ENCODE measurements at regions not wholly inside any gene's neighbourhood (a gene's known extent, or its start where the extent isn't known, plus 50 kb on each side); places are given as distances from the start of the nearest gene placed in this dataset.

DNA sequence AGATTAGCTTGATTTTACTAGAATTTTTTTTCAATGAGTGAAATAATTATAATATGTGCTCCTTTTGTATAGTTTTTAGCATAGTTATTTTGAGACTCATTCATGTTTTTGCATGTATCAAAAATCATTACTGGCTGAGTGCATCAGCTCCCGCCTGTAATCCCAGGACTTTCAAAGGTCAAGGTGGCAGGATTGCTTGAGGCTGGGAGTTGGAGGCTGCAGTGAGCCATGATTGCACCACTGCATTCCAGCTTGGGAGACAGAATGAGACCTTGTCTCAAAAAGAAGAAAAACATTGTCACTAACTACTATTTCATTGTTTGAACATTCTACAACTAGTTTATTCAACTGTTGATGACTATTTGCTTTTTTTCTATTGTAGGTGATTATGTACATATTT, 802.7 kb downstream of the SLC16A7 start:
- H4K5ac ChIP-seq (ENCODE audit: low read length) = no peak overlapping the region

DNA sequence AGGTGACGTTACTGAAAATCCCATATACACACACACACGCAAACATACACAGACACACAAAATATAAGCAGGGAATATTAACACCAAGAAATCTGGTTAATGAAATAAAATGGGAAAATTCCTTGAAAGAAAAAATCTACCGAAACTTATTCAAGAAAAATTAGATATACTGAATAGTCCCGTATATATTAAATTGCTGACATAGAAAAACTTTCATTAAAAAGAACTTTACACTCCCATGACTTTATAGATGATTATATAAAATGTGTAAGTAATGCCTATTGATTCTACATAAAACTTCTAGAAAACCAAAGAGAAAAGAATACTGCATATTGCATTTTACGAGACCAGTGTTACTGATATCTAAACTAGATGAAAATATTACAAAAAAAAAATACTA, 803.2 kb downstream of the SLC16A7 start:
- H3K79me1 ChIP-seq (ENCODE audit: low read length) = no peaks in the 10 kb centered on the region
- H4K5ac ChIP-seq (ENCODE audit: low read length) = no peak overlapping the region
- H3K9ac ChIP-seq (ENCODE audit: low read length) = no peak overlapping the region
- H3K4me1 ChIP-seq (ENCODE audit: control insufficient read depth, low read depth, low read length) = no peaks in the 10 kb centered on the region
- no peaks in the 10 kb centered on the region for H3K27me3 ChIP-seq (ENCODE audit: insufficient read depth, low read length, poor library complexity)
- no peak overlapping the region for H3K18ac ChIP-seq (ENCODE audit: low read length)
- no peak overlapping the region for H3K27ac ChIP-seq (ENCODE audit: low read depth, low read length)
- H2BK5ac ChIP-seq (ENCODE audit: low read length) = no peak overlapping the region
- no peak overlapping the region for H2BK120ac ChIP-seq (ENCODE audit: low read depth, low read length)
- H3K4me3 ChIP-seq (ENCODE audit: low read length) = no peak overlapping the region
- DNase-seq = no peak
- H4K8ac ChIP-seq (ENCODE audit: low read depth, low read length) = no peak overlapping the region
- no peak overlapping the region for H2AK5ac ChIP-seq (ENCODE audit: low read length)
- no peak overlapping the region for H3K4ac ChIP-seq (ENCODE audit: low read depth, low read length)
- WGBS (ENCODE audit: extremely low coverage, insufficient coverage, low lambda C conversion rate) = no CpG with 5 or more reads among the region's 5 CpGs
- H3K4me2 ChIP-seq (ENCODE audit: low read length) = no peak overlapping the region
- H3K36me3 ChIP-seq (ENCODE audit: control insufficient read depth, insufficient read depth, low read length) = no peaks in the 10 kb centered on the region
- H3K56ac ChIP-seq (ENCODE audit: low read length) = no peak overlapping the region
- H3K79me2 ChIP-seq (ENCODE audit: control insufficient read depth, insufficient read depth, low read length) = no peaks in the 10 kb centered on the region
- H2BK15ac ChIP-seq (replicated peaks; ENCODE audit: low read depth) = no peak overlapping the region
- H3K23ac ChIP-seq (ENCODE audit: low read length) = no peak overlapping the region

More for the DNA sequence above, 802.7 kb downstream of the SLC16A7 start:
- Histone ChIP-seq H3K4me1 (ENCODE audit: control insufficient read depth, low read depth, low read length) (no peaks in the 10 kb centered on the region), H3K4ac (ENCODE audit: low read depth, low read length) (no peak overlapping the region), H2BK15ac (replicated peaks; ENCODE audit: low read depth) (no peak overlapping the region), H2BK120ac (ENCODE audit: low read depth, low read length) (no peak overlapping the region), H3K9ac (ENCODE audit: low read length) (no peak overlapping the region), H3K36me3 (ENCODE audit: control insufficient read depth, insufficient read depth, low read length) (no peaks in the 10 kb centered on the region), H2AK5ac (ENCODE audit: low read length) (no peak overlapping the region), H3K4me3 (ENCODE audit: low read length) (no peak overlapping the region), H3K27me3 (ENCODE audit: insufficient read depth, low read length, poor library complexity) (no peaks in the 10 kb centered on the region), H3K79me1 (ENCODE audit: low read length) (no peaks in the 10 kb centered on the region), H3K4me2 (ENCODE audit: low read length) (no peak overlapping the region), H3K18ac (ENCODE audit: low read length) (no peak overlapping the region), H3K79me2 (ENCODE audit: control insufficient read depth, insufficient read depth, low read length) (no peaks in the 10 kb centered on the region), H2BK5ac (ENCODE audit: low read length) (no peak overlapping the region), H3K56ac (ENCODE audit: low read length) (no peak overlapping the region), H4K8ac (ENCODE audit: low read depth, low read length) (no peak overlapping the region), H3K23ac (ENCODE audit: low read length) (no peak overlapping the region), H3K27ac (ENCODE audit: low read depth, low read length) (no peak overlapping the region)
- no peak for DNase-seq
- no CpG with 5 or more reads among the region's 1 CpG for WGBS (ENCODE audit: extremely low coverage, insufficient coverage, low lambda C conversion rate)

DNA sequence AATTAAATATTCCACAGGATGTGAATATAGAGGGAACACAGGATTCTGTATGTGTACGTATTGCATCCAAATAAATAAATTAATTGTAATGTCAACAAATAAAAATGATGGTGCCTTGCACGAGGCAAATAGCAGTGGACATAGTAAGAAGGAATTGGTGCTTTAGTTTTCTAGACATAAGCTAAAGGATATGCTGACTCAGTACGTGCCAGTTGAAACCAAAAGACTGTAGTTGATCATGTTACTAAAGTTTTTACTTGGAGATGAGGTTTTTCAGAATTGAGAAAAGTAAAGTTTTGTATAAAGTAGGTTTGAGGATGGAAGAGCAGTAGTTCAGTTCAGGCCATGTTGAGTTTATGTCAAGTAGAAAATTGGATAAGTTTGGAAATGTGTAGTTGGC, 807.2 kb downstream of the SLC16A7 start:
- Histone ChIP-seq H3K56ac (ENCODE audit: low read length) (no peak overlapping the region), H2BK120ac (ENCODE audit: low read depth, low read length) (no peak overlapping the region), H3K18ac (ENCODE audit: low read length) (no peak overlapping the region), H3K36me3 (ENCODE audit: control insufficient read depth, insufficient read depth, low read length) (no peaks in the 10 kb centered on the region), H3K4me1 (ENCODE audit: control insufficient read depth, low read depth, low read length) (no peaks in the 10 kb centered on the region), H3K79me1 (ENCODE audit: low read length) (no peaks in the 10 kb centered on the region), H3K9ac (ENCODE audit: low read length) (no peak overlapping the region), H3K79me2 (ENCODE audit: control insufficient read depth, insufficient read depth, low read length) (no peaks in the 10 kb centered on the region), H2BK15ac (replicated peaks; ENCODE audit: low read depth) (no peak overlapping the region), H2AK5ac (ENCODE audit: low read length) (no peak overlapping the region), H3K27ac (ENCODE audit: low read depth, low read length) (no peak overlapping the region), H4K8ac (ENCODE audit: low read depth, low read length) (no peak overlapping the region), H3K23ac (ENCODE audit: low read length) (no peak overlapping the region), H3K4me3 (ENCODE audit: low read length) (no peak overlapping the region), H3K4ac (ENCODE audit: low read depth, low read length) (no peak overlapping the region), H4K5ac (ENCODE audit: low read length) (no peak overlapping the region), H3K4me2 (ENCODE audit: low read length) (no peak overlapping the region), H3K27me3 (ENCODE audit: insufficient read depth, low read length, poor library complexity) (no peaks in the 10 kb centered on the region), H2BK5ac (ENCODE audit: low read length) (no peak overlapping the region)
- DNase-seq = no peak
- no CpG with 5 or more reads among the region's 3 CpGs for WGBS (ENCODE audit: extremely low coverage, insufficient coverage, low lambda C conversion rate)

DNA sequence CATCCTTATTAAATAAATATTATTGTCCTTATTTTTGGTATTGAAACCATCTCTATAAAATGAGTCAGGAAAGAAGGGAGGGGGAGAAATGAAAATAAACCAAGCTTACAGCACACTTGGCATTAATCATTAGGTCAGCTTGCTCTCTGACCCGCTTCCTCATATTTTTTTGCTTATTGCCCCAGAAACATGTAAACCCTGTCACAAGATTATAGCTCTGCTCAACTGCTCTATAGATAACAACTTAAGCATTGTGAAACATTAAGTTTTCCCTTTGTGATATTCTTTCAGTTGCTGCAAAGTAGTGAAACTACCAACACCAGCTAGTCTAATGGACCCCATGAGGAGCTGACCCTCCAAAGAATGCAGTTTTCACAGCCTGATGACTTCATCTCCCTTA, 819.5 kb downstream of the SLC16A7 start:
- no peak overlapping the region for H3K4me2 ChIP-seq (ENCODE audit: low read length)
- no peak overlapping the region for H3K9ac ChIP-seq (ENCODE audit: low read length)
- H3K4me3 ChIP-seq (ENCODE audit: low read length) = no peak overlapping the region
- no peak overlapping the region for H2BK120ac ChIP-seq (ENCODE audit: low read depth, low read length)
- H2BK15ac ChIP-seq (replicated peaks; ENCODE audit: low read depth) = no peak overlapping the region
- no peaks in the 10 kb centered on the region for H3K79me1 ChIP-seq (ENCODE audit: low read length)
- no CpG with 5 or more reads among the region's 1 CpG for WGBS (ENCODE audit: extremely low coverage, insufficient coverage, low lambda C conversion rate)
- H3K18ac ChIP-seq (ENCODE audit: low read length) = no peak overlapping the region
- DNase-seq = no peak
- H4K8ac ChIP-seq (ENCODE audit: low read depth, low read length) = no peak overlapping the region
- no peak overlapping the region for H3K56ac ChIP-seq (ENCODE audit: low read length)
- H3K23ac ChIP-seq (ENCODE audit: low read length) = no peak overlapping the region
- no peaks in the 10 kb centered on the region for H3K36me3 ChIP-seq (ENCODE audit: control insufficient read depth, insufficient read depth, low read length)
- H3K79me2 ChIP-seq (ENCODE audit: control insufficient read depth, insufficient read depth, low read length) = no peaks in the 10 kb centered on the region
- H3K4ac ChIP-seq (ENCODE audit: low read depth, low read length) = no peak overlapping the region
- H3K27me3 ChIP-seq (ENCODE audit: insufficient read depth, low read length, poor library complexity) = no peaks in the 10 kb centered on the region
- H3K4me1 ChIP-seq (ENCODE audit: control insufficient read depth, low read depth, low read length) = no peaks in the 10 kb centered on the region
- H3K27ac ChIP-seq (ENCODE audit: low read depth, low read length) = no peak overlapping the region
- H2AK5ac ChIP-seq (ENCODE audit: low read length) = no peak overlapping the region
- no peak overlapping the region for H4K5ac ChIP-seq (ENCODE audit: low read length)
- no peak overlapping the region for H2BK5ac ChIP-seq (ENCODE audit: low read length)

DNA sequence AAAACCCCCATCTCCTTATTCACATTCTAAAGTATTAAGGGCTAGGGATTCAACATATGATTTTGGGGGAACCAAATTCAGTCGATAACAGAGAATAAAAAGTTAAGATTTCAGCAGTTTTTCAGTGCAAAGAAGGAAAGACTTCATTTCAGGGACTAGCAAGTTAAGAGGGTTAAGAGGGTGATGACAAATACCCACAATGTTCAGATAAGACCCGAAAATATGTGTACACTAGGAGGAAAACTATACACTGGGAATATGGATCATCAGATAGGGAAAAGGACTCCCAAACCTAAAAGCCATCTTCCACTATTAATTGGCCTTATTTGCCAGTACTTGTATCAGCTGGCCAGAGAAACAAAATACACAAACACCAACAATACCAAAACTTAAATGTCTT, 824.2 kb downstream of the SLC16A7 start:
- no peaks in the 10 kb centered on the region for H3K4me1 ChIP-seq (ENCODE audit: control insufficient read depth, low read depth, low read length)
- no peak overlapping the region for H4K8ac ChIP-seq (ENCODE audit: low read depth, low read length)
- no peak overlapping the region for H3K4ac ChIP-seq (ENCODE audit: low read depth, low read length)
- no peak overlapping the region for H3K9ac ChIP-seq (ENCODE audit: low read length)
- H3K23ac ChIP-seq (ENCODE audit: low read length) = no peak overlapping the region
- H4K5ac ChIP-seq (ENCODE audit: low read length) = no peak overlapping the region
- H3K36me3 ChIP-seq (ENCODE audit: control insufficient read depth, insufficient read depth, low read length) = no peaks in the 10 kb centered on the region
- H2BK5ac ChIP-seq (ENCODE audit: low read length) = no peak overlapping the region
- no peak overlapping the region for H3K4me3 ChIP-seq (ENCODE audit: low read length)
- WGBS (ENCODE audit: extremely low coverage, insufficient coverage, low lambda C conversion rate) = no CpG with 5 or more reads among the region's 2 CpGs
- H3K18ac ChIP-seq (ENCODE audit: low read length) = no peak overlapping the region
- no peak for DNase-seq
- H3K27ac ChIP-seq (ENCODE audit: low read depth, low read length) = no peak overlapping the region
- no peak overlapping the region for H3K4me2 ChIP-seq (ENCODE audit: low read length)
- no peak overlapping the region for H2BK15ac ChIP-seq (replicated peaks; ENCODE audit: low read depth)
- H3K79me2 ChIP-seq (ENCODE audit: control insufficient read depth, insufficient read depth, low read length) = no peaks in the 10 kb centered on the region
- H2AK5ac ChIP-seq (ENCODE audit: low read length) = no peak overlapping the region
- no peak overlapping the region for H2BK120ac ChIP-seq (ENCODE audit: low read depth, low read length)
- no peaks in the 10 kb centered on the region for H3K27me3 ChIP-seq (ENCODE audit: insufficient read depth, low read length, poor library complexity)
- H3K79me1 ChIP-seq (ENCODE audit: low read length) = no peaks in the 10 kb centered on the region
- H3K56ac ChIP-seq (ENCODE audit: low read length) = no peak overlapping the region

DNA sequence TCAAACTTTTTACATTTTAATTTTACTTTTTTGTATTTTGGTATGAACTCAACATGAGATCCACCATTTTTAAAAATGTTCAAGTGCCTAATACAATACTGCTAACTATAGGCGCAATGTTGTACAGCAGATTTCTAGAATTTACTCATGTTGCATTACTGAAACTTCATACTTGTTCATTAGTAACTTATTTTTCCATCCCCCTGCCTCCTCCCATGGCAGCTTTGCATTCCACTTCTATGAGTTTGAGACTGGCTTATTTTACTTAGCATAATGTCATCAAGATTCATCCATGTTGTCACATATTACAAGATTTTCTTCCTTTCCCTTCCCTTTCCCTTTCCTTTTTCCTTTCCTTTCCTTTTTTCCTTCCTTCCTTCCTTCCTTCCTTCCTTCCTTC, 825.9 kb downstream of the SLC16A7 start:
- H3K4ac ChIP-seq (ENCODE audit: low read depth, low read length) = no peak overlapping the region
- no peak overlapping the region for H2AK5ac ChIP-seq (ENCODE audit: low read length)
- no peaks in the 10 kb centered on the region for H3K79me2 ChIP-seq (ENCODE audit: control insufficient read depth, insufficient read depth, low read length)
- no peak overlapping the region for H3K9ac ChIP-seq (ENCODE audit: low read length)
- H3K18ac ChIP-seq (ENCODE audit: low read length) = no peak overlapping the region
- H2BK120ac ChIP-seq (ENCODE audit: low read depth, low read length) = no peak overlapping the region
- no peak overlapping the region for H2BK15ac ChIP-seq (replicated peaks; ENCODE audit: low read depth)
- DNase-seq = no peak
- H3K4me2 ChIP-seq (ENCODE audit: low read length) = no peak overlapping the region
- no peak overlapping the region for H3K27ac ChIP-seq (ENCODE audit: low read depth, low read length)
- H3K23ac ChIP-seq (ENCODE audit: low read length) = no peak overlapping the region
- H4K5ac ChIP-seq (ENCODE audit: low read length) = no peak overlapping the region
- no peak overlapping the region for H3K4me3 ChIP-seq (ENCODE audit: low read length)
- no peak overlapping the region for H3K56ac ChIP-seq (ENCODE audit: low read length)
- no peaks in the 10 kb centered on the region for H3K4me1 ChIP-seq (ENCODE audit: control insufficient read depth, low read depth, low read length)
- no peaks in the 10 kb centered on the region for H3K36me3 ChIP-seq (ENCODE audit: control insufficient read depth, insufficient read depth, low read length)
- no peaks in the 10 kb centered on the region for H3K79me1 ChIP-seq (ENCODE audit: low read length)
- no CpG with 5 or more reads among the region's 1 CpG for WGBS (ENCODE audit: extremely low coverage, insufficient coverage, low lambda C conversion rate)
- H2BK5ac ChIP-seq (ENCODE audit: low read length) = no peak overlapping the region
- H3K27me3 ChIP-seq (ENCODE audit: insufficient read depth, low read length, poor library complexity) = no peaks in the 10 kb centered on the region
- H4K8ac ChIP-seq (ENCODE audit: low read depth, low read length) = no peak overlapping the region
